ENCODE measurements at regions not wholly inside any gene's neighbourhood (a gene's known extent, or its start where the extent isn't known, plus 50 kb on each side); places are given as distances from the start of the nearest gene placed in this dataset.
"Not testable (repeated sequence)": the region's sequence is repeated elsewhere in the genome, so short reads cannot be mapped to it uniquely, and the experiment has no call there.

DNA sequence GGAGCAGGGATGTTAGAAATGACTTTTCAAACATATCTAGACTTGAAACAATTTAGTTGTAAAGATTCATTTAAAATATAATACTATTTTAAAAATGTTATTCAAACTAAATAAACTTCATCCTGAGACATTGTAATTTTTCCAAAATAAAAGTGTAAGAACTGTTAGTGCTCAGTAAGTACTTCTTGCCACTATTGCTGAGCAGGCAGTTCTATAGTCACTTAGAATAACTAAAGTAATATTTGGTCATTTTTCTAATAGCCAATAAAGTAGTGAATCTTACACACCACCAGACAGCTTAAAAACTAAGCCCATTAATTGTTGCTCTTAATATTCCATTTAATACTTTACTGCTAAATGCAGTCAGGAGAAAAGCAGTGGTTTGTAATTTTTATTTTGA lies 1120.0 kb upstream of the CDH10 start:
- FAIRE-seq (no peak), DNase-seq (ENCODE audit: low spot score in 2 of 2) (no peak)

DNA sequence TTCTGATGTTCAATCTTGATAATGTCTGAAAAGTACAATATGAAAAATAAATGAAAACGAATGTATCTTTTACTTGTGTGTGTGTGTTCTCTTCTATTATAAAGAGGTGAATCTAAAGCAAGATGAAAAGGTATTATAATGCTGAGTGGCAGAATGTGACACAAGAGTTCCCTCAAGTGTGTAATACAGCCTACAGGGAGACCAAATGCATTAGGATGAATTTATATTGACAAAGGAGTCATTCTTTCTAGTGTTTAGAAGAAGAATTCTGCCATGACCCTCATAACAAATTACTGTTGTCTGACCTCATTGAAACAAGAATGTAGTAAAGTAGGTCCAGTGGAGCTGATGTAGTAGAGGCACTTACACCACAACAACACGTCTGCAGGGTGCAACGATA lies 1119.0 kb upstream of the CDH10 start:
- FAIRE-seq (no peak), DNase-seq (ENCODE audit: low spot score in 2 of 2) (no peak)

DNA sequence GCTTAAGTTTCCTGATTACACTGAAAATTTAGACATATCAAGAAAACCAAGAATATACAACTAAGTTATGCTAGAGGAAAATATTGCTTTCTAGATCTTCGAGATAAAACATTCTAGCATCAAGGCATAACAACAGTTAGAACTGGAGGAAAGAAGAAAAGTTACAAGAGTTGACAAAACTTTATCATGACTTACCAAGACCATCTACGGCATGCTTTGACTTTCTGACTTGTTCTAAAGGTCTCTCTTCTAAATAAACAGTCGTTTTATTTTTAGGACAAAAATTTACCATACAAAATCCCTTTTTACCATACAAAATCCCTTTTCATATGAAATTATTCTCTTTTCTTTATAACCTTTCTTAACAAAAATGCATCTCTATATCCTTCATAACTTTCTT lies 1110.1 kb upstream of the CDH10 start:
- FAIRE-seq: no peak
- DNase-seq (ENCODE audit: low spot score in 2 of 2): no peak

DNA sequence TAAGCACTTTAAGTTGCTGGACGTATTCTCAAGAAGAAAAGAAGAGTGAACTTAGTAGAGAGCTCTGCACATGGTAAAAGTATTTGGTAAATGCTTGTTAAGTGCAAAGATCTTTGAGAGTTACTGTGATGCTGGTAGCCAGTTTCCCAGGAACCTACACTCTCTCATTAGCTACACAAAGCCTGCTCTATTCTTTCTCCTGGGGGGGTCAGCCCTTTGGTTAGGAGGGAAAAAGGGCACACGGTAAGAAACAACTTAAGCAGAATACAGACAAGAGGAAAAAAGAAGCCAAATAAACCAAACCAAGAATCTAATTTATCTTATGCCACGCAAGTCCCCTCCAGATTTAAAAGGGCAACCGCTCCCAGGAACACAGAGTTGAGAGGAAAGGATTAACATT lies 1100.1 kb upstream of the CDH10 start:
- DNase-seq (ENCODE audit: low spot score in 2 of 2): no peak
- no peak for FAIRE-seq

DNA sequence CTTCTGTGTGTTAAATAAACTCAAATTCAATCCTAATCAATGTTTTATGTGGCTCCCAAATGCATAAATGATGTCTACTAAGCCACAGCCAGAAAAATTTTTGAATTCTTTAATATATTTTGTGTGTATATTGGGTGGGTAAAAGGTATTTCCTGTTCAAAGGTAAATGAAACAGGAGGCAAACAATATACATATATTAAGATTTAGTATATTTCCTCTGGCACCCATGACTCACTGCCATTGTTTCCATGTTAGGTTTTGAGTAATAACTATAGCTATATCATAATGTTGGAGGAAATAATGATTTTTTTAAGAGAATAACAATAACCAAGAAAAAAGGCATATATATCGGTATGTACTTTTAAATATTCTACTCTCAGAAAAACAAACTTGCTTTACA lies 1071.9 kb upstream of the CDH10 start:
- DNase-seq (ENCODE audit: low spot score in 2 of 2) (no peak), FAIRE-seq (no peak)

DNA sequence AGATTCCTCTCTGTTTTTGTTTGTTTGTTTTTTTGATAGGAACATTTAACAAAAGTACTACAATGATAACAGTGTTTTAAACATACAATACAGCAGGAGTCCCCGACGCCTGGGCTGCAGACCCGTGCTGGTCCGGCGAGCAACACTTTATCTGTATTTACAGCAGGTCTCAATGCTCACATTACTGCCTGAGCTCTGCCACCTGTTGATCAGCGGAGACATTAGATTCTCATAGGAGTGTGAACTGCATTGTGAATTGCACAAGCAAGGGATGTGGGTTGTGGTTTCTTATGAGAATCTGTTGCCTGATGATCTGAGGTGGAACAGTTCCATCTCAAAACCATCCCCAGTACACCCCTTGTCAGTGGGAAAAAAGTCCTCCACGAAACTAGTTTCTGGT lies 1068.5 kb upstream of the CDH10 start:
- DNase-seq (ENCODE audit: low spot score in 2 of 2): no peak
- no peak for FAIRE-seq

DNA sequence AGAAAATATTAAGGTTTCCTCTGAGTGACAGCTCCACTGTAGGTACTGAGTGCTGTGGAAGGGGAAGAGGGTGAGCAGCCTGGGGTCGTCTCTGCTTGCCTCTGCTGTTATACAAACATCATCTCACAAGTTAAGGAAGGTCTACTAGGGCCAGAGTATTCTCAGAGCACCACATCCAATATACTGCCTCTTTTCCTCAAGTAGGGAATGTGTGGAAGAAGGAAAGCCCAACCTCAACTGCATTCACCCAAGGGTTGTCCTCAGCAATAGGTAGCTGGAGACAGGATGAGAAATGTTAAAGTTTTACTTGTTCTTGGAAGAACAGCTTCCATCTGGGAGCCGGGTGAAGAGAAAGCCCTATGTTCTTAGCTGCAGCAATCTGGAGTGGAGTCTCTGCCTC lies 1062.3 kb upstream of the CDH10 start:
- no peak for FAIRE-seq
- no peak for DNase-seq (ENCODE audit: low spot score in 2 of 2)

DNA sequence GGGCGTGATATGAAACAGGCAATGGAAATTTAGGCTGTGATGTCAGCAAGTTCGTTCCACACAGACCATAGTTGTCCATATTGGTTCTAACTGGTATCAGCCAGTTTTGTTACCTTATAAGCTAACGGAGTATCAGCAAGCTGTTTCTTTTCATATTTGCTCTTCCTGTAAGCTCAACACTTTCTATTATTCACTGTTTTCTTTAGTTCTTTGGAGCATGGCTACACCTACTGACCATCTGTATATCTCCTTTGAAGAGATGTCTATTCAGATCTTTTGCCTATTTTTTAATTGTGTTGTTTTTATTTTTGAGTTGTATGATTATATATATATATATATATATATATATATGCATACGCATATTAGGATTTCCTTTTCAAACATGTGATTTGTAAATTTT lies 1057.2 kb upstream of the CDH10 start:
- DNase-seq (ENCODE audit: low spot score in 2 of 2) (no peak), FAIRE-seq (no peak)

DNA sequence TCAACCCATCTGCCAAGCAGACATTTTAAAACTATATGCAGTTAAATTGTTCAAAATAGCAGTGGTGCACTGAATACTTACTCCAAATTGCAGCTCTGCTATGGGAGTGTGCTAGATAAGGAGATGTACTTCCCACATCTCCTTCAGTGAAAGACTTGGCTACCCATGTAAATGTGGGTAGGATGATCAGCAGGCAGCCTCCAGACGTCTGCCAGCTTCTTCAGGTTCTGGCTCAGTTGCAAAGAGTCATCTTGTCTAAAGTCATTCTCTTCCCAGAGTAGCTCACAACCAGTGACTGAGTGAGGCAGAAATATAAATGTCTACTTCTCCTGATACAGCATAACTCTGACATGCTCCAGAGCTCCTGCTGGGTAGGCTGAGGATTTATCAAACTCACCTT lies 1050.0 kb upstream of the CDH10 start:
- DNase-seq (ENCODE audit: low spot score in 2 of 2): no peak
- FAIRE-seq: no peak

DNA sequence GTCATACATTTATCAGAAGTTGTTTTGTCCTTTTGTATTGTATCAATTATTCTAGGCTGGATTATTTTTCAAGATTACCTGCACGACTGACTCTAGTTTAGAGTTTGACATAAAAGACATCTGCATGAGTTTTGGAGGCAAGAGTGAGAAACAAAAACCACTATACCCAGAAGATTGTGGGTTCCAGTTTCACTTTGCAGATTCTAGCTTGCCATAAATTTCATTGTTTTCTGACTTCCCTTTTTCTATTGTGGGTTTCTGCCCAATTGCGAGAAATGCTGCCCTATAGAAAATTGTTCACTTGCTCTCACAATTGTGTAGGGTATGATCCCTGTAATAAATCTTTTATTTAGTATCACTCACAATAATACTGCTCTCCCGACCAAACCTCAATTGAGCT lies 1043.4 kb upstream of the CDH10 start:
- no peak for DNase-seq (ENCODE audit: low spot score in 2 of 2)
- no peak for FAIRE-seq

DNA sequence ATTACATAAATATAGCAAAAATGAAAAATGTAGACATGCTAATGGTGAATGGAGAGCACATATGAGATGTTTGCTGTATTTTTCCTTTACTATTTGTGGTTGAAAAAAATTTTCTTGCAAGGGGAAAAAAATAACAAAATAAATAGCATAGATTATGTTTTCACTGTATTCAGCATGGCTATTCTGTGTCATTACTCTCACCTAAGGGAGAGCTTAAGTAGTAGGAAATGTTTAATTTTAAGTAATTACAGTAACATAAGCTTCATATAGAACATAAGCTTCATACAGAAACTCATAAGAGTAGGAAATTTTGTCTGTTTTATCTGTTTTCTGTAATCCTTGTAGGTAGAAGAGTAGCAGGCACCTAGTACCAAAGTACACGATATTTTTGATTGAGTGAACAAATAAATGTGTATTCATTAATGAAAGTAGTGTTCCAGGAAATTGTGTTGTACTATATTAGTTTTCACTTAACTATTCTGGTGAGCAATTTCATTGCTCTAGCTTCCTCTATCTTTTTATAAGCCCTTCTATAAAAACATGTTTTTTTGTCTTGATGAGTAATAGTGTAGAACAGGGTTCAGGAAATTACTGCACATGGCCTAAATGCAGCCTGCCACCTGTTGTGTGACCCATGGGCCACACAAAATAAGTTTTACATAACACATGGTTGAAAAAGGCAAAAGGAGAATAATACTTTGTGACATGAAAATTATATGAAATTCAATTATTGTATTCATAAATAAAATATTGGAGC lies 1025.0 kb upstream of the CDH10 start:
- DNase-seq (ENCODE audit: low spot score in 2 of 2) (no peak), FAIRE-seq (no peak)

DNA sequence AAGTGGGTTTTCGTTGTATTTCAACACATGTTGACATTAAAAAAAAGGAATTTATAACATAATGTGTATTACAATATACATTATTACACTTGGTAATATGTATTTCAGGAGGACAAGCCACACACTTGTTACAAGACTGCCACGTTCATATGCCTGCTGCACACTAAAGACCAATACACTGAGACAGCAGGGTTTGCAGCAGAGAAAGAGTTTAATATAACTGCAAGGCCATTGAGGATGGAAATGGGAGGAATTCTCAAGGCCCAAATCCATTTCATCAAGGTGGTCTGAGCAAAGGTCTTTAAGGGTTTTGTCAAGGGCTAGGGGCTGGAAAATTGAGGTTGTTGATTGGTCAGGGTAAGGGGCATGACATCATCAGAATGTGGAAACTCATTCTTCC lies 1017.8 kb upstream of the CDH10 start:
- DNase-seq (ENCODE audit: low spot score in 2 of 2) (no peak), FAIRE-seq (no peak)

DNA sequence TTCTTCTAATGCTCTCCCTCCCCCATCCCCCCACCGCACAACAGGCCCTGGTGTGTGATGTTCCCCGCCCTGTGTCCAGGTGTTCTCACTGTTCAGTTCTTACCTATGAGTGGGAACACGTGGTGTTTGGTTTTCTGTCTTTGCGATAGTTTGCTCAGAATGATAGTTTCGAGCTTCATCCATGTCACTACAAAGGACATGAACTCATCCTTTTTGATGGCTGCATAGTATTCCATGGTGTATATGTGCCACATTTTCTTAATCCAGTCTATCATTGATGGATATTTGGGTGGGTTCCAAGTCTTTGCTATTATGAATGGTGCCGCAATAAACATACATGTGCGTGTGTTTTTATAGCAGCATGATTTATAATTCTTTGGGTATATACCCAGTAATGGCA lies 1005.5 kb upstream of the CDH10 start:
- not testable (repeated sequence) for FAIRE-seq; DNase-seq (ENCODE audit: low spot score in 2 of 2)

DNA sequence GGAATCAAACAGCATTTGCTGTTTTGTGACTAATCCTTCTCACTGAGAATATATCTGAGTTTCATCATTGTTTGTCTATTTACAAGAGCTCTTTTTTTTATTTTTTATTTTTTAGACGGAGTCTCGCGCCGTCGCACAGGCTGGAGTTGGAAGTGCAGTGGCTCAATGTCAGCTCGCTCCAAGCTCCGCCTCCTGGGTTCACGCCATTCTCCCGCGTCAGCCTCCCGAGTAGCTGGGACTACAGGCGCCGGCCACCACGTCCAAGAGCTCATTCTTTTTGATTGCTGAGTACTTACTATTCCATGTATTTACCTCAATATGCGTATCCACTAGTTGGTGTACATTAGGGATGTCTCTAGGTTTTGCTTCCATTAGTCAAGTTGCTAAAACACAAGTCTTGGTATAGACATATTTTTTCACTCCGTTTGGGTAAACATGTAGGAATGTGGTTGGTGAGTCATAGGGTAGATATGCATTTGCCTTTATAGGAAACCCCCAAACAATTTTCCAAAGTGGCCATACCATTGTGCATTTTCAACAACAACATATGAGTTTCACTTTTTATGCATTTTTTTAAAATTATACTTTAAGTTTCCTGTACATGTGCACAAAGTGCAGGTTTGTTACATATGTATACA lies 1005.0 kb upstream of the CDH10 start:
- DNase-seq (ENCODE audit: low spot score in 2 of 2): no peak
- no peak for FAIRE-seq

DNA sequence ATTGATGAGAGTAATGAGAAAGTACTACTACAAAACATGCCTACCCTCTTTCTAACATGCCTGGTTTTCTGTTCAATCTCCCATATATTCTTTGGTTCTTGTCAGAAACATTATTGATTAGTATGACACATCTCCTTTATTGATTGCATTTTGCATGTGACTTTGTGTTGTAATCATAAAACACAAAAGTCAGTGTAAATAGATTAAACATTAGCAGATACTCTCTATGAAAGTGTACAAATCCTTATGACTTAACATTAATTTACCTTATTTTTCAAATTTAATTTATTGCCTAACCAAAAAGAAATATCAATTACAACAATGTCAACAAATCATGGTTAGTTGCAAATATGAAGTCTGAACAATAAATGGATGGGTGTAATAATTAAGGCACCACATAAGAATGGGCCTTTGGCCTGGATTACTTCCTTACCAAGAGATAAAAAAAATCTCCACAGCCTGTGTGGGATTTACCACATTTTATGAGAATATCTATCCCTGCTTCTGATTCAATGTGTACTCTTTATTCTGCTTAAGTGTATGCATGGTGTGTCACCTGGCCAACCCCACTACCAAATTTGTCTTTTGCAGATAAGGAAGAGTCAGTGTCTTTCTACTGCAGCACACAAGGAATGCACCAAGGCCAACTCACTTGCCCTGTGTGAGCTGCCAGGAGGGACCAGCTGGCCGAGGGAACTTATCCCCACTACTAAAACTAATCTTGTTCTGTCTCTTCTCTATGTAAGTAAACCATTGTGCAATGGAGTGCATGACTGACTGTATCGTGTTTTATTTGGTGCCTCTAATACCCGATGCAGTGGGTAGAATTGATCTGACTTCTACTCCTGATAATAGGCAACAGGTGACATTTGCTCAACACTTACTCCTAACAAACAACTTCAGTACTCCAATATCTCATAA lies 1001.9 kb upstream of the CDH10 start:
- DNase-seq (ENCODE audit: low spot score in 2 of 2) (no peak), FAIRE-seq (no peak)

DNA sequence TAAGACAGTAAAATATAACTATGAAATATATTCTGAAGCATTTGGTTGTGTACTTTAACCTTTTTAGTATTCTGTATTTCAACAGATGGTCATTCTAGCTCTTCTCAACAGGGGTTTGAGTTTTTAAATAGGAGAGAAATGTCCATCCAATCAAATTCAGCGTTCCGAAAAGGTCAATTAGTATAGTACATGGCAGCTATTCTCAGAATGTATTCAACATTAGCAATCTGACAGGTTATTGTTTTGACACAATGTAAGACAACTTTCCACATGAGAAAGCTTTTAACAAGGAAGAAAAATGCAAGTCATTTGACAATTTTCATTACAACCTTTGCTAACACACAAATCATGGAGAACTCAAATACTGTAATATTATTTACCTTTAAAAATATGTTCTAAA lies 996.3 kb upstream of the CDH10 start:
- no peak for DNase-seq (ENCODE audit: low spot score in 2 of 2)
- FAIRE-seq: no peak

DNA sequence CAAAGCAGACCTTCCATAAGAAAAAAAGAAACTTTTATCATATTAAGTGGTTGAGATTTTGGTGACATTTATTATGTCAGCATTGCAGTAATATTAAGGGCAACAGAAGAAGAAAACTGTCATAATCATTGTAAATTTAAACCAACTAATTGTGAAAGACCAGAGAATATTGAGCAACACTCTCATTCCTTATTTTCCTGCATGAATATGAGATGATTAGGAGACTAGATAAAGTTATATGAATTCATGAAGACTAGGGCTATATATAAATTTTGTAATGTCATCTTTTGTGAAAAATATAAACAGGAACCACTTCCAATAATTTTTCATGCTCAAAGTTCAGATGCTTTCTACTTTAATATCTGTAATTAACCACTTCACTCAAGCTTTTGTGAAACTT lies 974.5 kb upstream of the CDH10 start:
- DNase-seq (ENCODE audit: low spot score in 2 of 2) (no peak), FAIRE-seq (no peak)

DNA sequence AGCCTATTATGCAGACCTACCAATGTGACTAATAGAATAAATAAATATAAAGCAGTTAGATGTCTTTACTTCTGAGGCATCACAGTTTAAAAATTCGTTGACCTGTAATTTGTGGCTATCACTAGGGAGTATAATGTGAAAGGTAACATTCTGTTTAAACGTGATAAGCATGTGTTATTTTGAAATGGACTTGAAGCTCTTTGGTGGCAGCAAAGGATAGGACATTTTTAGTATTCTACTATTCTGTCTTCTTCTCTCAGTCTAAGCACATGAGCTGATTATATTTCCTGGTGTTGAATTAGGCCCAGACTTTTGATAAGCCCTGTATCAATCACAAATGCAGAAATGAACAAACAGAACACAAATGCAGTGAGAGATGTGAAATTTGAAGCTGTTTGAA lies 974.0 kb upstream of the CDH10 start:
- FAIRE-seq (no peak), DNase-seq (ENCODE audit: low spot score in 2 of 2) (no peak)

DNA sequence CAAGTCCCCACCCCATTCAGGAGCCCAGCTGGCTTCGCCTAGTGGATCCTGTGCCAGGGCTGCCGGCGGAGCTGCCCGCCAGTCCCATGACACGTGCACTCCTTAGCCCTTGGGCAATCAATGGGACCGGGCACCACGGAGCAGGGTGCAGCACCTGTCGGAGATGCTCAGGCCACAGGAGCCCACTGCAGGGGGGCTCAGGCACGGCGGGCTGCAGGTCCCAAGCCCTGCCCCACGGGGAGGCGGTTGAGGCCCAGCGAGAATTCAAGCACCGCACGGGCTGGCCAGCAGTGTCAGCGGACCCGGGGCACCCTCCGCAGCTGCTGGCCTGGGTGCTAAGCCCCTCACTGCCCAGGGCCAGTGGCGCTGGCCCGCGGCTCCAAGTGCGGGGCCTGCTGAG lies 969.7 kb upstream of the CDH10 start:
- FAIRE-seq (no peak), DNase-seq (ENCODE audit: low spot score in 2 of 2) (no peak)

DNA sequence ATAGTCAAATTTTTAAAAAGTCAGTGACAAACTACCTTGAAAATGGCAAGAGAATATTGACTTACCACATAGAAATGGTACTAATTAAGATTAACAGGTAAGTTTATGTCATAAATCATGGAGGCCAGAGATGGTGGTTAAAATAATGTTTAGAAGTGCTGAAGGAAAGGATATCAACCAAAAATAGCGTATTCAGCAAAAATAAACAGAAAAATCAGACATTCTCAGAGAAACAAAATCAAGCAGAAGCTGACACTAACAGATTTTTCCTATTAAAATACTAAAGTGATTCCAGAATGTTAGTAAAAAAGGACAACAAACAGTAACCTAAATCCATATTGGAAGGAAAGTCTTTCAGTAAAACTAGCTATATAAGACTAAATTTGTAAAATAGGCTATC lies 959.9 kb upstream of the CDH10 start:
- no peak for FAIRE-seq

DNA sequence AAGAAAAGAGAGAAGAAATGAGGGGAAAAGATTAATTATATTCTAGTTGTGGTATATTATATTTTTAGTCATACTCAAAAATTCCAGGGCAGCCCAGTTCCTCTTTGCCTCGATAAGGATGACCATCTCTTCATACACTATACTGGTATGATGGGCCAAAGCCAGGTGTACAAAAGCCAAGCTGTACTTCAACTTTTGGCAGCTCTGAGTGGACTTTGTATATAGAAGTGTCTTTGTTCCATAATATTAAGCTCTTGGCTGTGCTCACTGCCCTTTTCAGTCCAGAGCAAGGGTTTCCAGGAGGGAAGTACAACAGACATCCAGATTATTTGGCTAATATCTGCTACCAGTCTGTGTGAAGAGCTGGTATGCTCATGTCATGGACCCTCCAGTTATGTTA lies 934.3 kb upstream of the CDH10 start:
- FAIRE-seq (no peak), DNase-seq (ENCODE audit: low spot score in 2 of 2) (no peak)

More for the DNA sequence above, 959.9 kb upstream of the CDH10 start:
- no peak for DNase-seq (ENCODE audit: low spot score in 2 of 2)

Data from frontal cortex (tissue), 3 donors.